ENCODE measurements at regions not wholly inside any gene's neighbourhood (a gene's known extent, or its start where the extent isn't known, plus 50 kb on each side); places are given as distances from the start of the nearest gene placed in this dataset.

GRCh38 chr5:92588876-92589275 is 992.1 kb downstream of the NR2F1-AS1 start:
- no peak for TF ChIP-seq REST (IDR thresholded peaks at IDR 0.05; ENCODE audit: insufficient read depth in 1 of 2, low read depth in 2 of 2, low read length in 1 of 2)
- no peak for TF ChIP-seq CTCF (IDR thresholded peaks at IDR 0.05)
